Stimulated activated CD8-positive, alpha-beta memory T cell treated with anti-CD3 and anti-CD28 coated beads, Interleukin-4, amount 100 ng/mL, for 4 hours (primary cell): ENCODE measurements at regions not wholly inside any gene's neighbourhood (a gene's known extent, or its start where the extent isn't known, plus 50 kb on each side); places are given as distances from the start of the nearest gene placed in this dataset.
"Not testable (repeated sequence)": the region's sequence is repeated elsewhere in the genome, so short reads cannot be mapped to it uniquely, and the experiment has no call there.

Source experiments
- DNase-seq, 2 donors: peaks; one replicate each; pipeline ENCODE4 v3.0.0-alpha.2; 2020; ENCODE audit warnings: low read depth in 2 of 2, low spot score in 1 of 2

DNA sequence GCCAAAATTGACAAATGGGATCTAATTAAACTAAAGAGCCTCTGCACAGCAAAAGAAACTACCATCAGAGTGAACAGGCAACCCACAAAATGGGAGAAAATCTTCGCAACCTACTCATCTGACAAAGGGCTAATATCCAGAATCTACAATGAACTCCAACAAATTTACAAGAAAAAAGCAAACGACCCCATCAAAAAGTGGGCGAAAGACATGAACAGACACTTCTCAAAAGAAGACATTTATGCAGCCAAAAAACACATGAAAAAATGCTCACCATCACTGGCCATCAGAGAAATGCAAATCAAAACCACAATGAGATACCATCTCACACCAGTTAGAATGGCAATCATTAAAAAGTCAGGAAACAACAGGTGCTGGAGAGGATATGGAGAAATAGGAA is 261.4 kb upstream of the HNRNPA3 start:
- not testable (repeated sequence) for DNase-seq

DNA sequence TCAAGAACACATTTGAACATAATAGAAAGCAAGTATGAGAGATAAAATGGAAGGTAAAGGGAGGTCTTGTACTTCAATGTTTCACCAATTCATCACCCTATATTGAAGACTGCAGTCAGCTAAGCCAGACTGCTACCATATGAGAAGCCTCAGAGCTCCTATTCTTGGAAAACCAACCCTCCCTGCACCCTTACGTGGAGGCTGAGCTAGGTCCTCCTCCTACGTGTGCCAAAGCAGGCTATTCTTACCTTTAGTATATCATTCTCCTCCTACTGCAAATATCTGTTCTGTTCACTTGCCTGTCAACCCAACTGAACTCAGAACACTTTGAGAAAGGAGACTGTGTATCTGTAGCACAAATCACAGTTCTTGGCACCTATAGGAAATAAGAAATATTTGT is 255.8 kb upstream of the HNRNPA3 start:
- DNase-seq, result no peak

DNA sequence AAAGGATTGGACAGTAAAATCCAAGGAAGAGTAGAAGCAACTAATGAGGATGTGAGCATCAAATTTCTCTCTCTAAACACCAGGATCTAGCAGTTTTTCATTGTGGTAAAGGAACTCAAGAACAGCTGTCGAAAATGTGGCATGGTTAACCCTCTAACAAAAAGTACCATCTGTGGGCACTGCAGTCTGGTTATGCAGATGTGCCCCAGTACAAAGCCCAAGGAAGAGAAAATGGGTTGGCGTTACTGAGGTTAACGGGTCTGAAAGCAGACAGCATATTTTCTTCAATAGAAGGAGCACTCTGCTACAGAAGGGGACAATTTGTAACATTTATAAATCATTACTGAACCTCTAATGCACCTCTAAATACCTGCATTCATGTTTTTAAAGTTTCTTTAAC is 253.0 kb upstream of the HNRNPA3 start:
- no peak for DNase-seq

DNA sequence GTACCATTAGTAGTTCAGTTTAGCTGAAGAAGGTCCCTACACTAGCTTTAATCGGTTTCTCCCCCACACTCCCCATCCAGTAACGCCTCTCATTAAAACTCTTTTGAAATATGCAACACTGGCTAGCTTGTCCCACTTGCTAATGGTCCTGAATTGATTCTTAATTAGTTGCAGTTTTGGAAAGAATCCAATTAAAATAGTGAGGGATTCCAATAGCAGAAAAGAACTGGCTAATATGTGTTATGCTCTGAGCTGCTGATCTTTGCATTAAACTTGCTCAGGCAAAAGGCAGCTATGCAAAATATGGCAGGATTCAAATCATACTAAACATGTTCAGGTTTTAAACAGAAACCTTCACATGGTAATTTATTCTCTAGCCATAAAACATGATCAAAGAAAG is 252.5 kb upstream of the HNRNPA3 start:
- no peak for DNase-seq

DNA sequence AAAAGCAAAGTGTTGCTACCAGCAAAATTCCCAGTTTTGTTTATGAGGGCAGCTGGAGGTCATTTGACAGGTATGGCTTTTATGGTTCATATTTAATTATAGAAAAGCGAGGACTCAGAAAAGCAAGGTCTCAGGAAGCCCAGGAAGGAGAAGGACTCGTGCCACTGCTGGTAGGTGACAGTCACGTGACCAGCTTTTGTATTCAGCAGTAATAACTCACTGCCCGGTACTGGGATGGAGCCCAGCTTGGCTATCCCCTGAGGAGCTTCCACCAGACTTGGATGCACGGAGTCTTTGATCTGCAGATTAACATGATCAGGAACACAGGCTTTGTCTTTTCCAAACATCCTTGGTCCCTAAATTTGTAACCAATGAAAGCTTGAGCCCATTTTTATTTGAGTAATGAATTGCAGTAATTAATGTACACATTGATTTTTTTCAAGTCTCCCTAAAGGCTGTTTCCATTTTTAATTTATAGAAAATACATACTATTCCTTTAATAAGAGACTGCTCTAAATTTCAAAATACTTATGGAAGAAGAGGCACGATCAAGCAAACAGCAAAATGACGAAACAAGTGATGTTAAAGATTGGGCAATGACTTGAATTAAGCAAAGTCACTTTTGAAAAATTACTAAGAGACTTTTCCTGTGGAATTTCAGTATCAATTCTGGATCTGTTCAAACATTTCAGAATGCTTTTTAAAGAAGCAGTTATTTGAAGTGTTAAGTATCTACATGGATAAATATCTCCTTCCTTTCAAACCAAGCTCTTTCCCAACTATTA is 251.7 kb upstream of the HNRNPA3 start:
- DNase-seq, result no peak

- DNase-seq, result no peak
These were observed 250.6 kb upstream of the HNRNPA3 start for GRCh38 chr2:176961775-176962619.

- no peak for DNase-seq
These were observed 248.9 kb upstream of the HNRNPA3 start for GRCh38 chr2:176963568-176964287.

GRCh38 chr2:176967911-176968450 is 244.6 kb upstream of the HNRNPA3 start:
- no peak for DNase-seq

GRCh38 chr2:176969642-176970359 is 242.8 kb upstream of the HNRNPA3 start:
- no peak for DNase-seq

GRCh38 chr2:176976736-176977685 is 235.6 kb upstream of the HNRNPA3 start:
- no peak for DNase-seq

DNA sequence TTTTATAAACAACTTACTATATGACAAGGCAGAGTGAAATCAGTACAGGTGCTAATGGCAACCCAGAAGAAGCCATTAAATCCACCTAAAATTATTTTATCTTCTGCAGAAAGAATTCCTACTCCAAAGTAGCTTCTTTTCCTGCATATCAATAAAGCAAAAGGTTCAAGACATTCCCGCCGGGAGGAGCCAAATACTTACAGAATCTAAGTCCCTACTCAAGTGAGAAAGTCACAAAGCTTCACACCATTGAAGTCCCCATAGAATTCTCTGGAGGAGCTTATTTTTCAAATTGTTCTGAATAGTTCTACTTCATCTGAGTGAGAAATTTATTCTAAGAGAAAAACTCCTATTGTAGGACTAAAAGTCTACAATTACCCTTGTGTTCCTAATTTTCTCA is 233.7 kb upstream of the HNRNPA3 start:
- no peak for DNase-seq

DNA sequence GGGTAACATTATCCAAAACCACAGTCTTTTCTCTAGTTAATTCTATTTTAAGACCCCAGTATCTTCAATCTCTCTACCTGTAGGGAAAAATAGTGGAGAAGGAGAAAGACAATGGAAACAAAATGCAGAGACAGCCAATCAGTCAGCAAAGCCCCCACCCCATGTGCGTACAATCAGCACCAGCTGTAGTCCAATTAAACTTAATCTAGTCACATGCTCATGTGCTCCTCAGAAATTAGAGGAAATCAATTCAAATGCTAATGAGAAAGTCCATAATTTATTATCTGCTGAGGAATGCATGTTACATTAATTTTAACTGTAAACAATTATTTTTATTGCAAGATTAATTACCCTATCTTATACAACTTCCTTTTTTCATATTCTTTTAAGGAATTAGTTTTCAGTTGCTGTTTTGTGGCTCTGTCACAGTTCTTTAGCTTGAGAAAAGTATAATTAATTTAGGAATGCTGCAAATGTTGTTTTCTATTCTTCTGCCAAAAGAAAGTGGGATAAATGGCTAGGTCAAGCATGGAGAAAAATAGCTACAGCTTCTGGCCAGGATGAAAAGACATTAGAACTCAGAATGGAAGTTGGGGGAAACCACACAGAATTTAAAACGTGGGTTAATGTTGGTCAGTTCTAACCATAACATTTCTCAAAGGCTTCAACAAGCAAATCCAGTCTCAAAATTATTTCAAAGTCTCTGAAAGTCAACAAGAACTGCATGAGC is 232.4 kb upstream of the HNRNPA3 start:
- DNase-seq, result no peak

DNA sequence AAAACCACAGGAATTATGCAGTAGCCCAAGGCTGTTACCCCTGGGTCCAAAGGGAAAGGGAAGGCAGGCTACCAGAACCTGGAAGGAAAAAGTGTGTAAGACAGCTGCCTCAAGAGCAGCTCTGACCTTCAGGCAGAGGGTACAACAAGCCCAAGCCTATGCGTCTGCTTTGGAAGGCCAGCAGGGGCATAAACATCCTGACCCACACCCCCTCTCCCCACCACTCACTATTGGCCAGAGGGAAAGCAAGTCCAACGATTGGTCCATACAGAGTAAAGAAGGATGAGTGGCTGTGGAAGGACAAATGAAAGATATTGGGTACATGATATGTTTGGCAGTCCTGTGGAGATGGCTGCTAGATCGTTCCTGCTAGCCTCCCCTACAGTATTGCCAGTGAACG is 227.6 kb upstream of the HNRNPA3 start:
- DNase-seq, result no peak

DNA sequence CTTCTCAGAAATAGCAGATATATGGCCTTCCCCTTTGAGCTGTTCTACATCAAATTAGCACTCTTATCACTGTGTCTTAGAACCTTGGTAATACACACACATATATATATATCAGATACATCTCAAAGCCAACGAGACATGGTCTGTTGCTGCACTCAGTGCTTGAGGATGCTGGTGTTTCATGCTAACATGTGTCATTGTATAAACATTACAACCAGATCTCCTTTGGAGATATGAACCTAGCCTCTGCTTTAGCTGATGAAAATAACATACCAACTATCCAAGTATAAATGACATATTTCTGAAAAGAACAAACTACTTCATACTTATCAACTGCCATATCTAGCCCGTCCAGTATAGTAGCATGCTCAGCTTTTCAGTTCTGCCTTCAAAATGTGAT is 226.7 kb upstream of the HNRNPA3 start:
- DNase-seq, result no peak

GRCh38 chr2:176986487-176986886 is 226.1 kb upstream of the HNRNPA3 start:
- DNase-seq, result no peak

GRCh38 chr2:176991411-176991810 is 221.2 kb upstream of the HNRNPA3 start:
- DNase-seq, result no peak

GRCh38 chr2:176997074-176997791 is 215.4 kb upstream of the HNRNPA3 start:
- no peak for DNase-seq

DNA sequence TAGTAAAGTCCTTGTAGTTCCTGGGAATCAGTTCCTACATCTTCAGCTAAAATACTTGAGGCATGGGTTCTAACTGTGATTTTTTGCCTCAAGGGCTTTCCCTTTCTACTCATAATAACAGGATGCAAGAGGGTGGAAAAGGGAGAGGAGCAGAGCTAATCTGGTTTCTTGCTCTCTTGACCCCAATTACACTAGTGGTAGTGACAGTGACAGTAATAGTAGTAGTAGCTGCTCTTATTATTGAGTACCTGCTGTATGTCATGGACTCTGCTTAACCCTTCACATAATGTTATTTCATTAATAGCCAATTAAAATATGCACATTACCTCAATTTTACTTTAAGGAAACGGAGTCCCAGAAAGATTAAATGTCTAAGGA is 214.8 kb upstream of the HNRNPA3 start:
- DNase-seq, result no peak
